ENCODE measurements at regions not wholly inside any gene's neighbourhood (a gene's known extent, or its start where the extent isn't known, plus 50 kb on each side); places are given as distances from the start of the nearest gene placed in this dataset.

- Histone ChIP-seq H3K36me3 (ENCODE audit: control insufficient read depth in 1 of 2, insufficient read depth in 2 of 2, low read length in 2 of 2) (no peaks in the 10 kb centered on the region), H3K4me1 (ENCODE audit: control insufficient read depth in 1 of 2, insufficient read depth in 2 of 2, low read length in 2 of 2) (no peaks in the 10 kb centered on the region), H4K20me1 (ENCODE audit: insufficient read depth) (no peaks in the 10 kb centered on the region), H3K9me2 (ENCODE audit: insufficient read depth) (no peaks in the 10 kb centered on the region), H3K27ac (ENCODE audit: low read depth, low read length) (no peak overlapping the region), H2AFZ (ENCODE audit: low read depth, low read length, poor library complexity, severe bottlenecking) (no peak overlapping the region), H3K4me2 (ENCODE audit: low read length) (no peak overlapping the region), H3K27me3 (ENCODE audit: insufficient read depth, low read length) (no peaks in the 10 kb centered on the region), H3K79me2 (ENCODE audit: insufficient read depth, low read length) (no peaks in the 10 kb centered on the region), H3K4me3 (replicated peaks in 1 of 2; ENCODE audit: low read depth in 1 of 2, low read length in 2 of 2) (no peak overlapping the region), H3K9ac (ENCODE audit: low read length) (no peak overlapping the region), H3K9me3 (ENCODE audit: control insufficient read depth in 1 of 2, insufficient read depth in 1 of 2, low read depth in 1 of 2, low read length in 2 of 2) (no peaks in the 10 kb centered on the region)
- POLR2A ChIA-PET = no interaction called here
- ATAC-seq (no peak), DNase-seq (ENCODE audit: low read depth, low spot score) (no peak)
- CTCF ChIA-PET = no interaction called here
- BruUV-seq (replicated peaks) = no TSS peak
- RAD21 ChIA-PET (ENCODE audit: low non-redundant PET in 1 of 2, low total read pairs in 2 of 2, uncharacterized antibody in 2 of 2, unreplicated experiment in 2 of 2) = no interaction called here
- TF ChIP-seq SIN3A (IDR thresholded peaks at IDR 0.05; ENCODE audit: low read depth) = no peak
- no peak for TF ChIP-seq JUND (IDR thresholded peaks at IDR 0.05)
- no peak for TF ChIP-seq POLR2AphosphoS5 (IDR thresholded peaks at IDR 0.05; ENCODE audit: low read depth, low read length)
- no peak for TF ChIP-seq ATF3 (IDR thresholded peaks at IDR 0.05)
- no peak for TF ChIP-seq SRF (IDR thresholded peaks at IDR 0.05; ENCODE audit: low read depth)
- TF ChIP-seq ZFX (IDR thresholded peaks at IDR 0.05) = no peak
- TF ChIP-seq RAD21 (IDR thresholded peaks at IDR 0.05; ENCODE audit: low read depth) = no peak
- no peak for TF ChIP-seq TCF7L2 (IDR thresholded peaks at IDR 0.05; ENCODE audit: borderline replicate concordance, extremely low read depth, insufficient read depth, insufficient read length)
- TF ChIP-seq MAX (IDR thresholded peaks at IDR 0.05) = no peak
- no peak for TF ChIP-seq SP1 (IDR thresholded peaks at IDR 0.05; ENCODE audit: low read depth)
- no peak for TF ChIP-seq CBX3 (IDR thresholded peaks at IDR 0.05; ENCODE audit: low read depth)
- TF ChIP-seq CTCF (IDR thresholded peaks at IDR 0.05 in 2 of 3, conservative IDR thresholded peaks at IDR 0.05 in 1 of 3; ENCODE audit: borderline replicate concordance in 1 of 3, insufficient read depth in 1 of 3, low read depth in 2 of 3, low read length in 2 of 3) = no peak
- no peak for TF ChIP-seq YY1 (IDR thresholded peaks at IDR 0.05; ENCODE audit: extremely low read depth, insufficient replicate concordance, low read depth, low read length)
- no peak for TF ChIP-seq REST (IDR thresholded peaks at IDR 0.05; ENCODE audit: low read depth)
- TF ChIP-seq ZNF274 (IDR thresholded peaks at IDR 0.05; ENCODE audit: low read depth, low read length) = no peak
- no peak for TF ChIP-seq EZH2phosphoT487 (IDR thresholded peaks at IDR 0.05; ENCODE audit: borderline replicate concordance)
- intact Hi-C loops (cut with micrococcal nuclease) = no loop called here
Measured at GRCh38 chr4:171348090-171348489, 465.1 kb upstream of the GALNTL6 start.
